IMR-90 (cell line): ENCODE measurements at regions not wholly inside any gene's neighbourhood (a gene's known extent, or its start where the extent isn't known, plus 50 kb on each side); places are given as distances from the start of the nearest gene placed in this dataset.

Source experiments
- ATAC-seq: fragments of 200-7000 bp; cut with Tn5 transposase; 2 replicates; pipeline ENCODE4 v1.9.1; 2020; ENCODE audit warnings: low read depth, mild to moderate bottlenecking, moderate library complexity
- BruUV-seq: library from RNA; stranded (reverse); fragments of 400-500 nt; replicated peaks from 2 replicates; lab custom pipeline; 2021; lab: Mats Ljungman, UMichigan
- CTCF ChIA-PET: fragments of 300-600 bp; formaldehyde crosslinking; extraction: SDS; loops from one replicate; lab custom pipeline; 2021; ENCODE audit warnings: antibody characterized with exemption; lab: Yijun Ruan, JAX
- POLR2A ChIA-PET: fragments of 300-600 bp; sonication (Branson Sonifier 250); formaldehyde crosslinking; loops from one replicate; lab custom pipeline; 2022; ENCODE audit warnings: antibody characterized with exemption; ENCODE audit not compliant: unreplicated experiment; lab: Charles Lee
- DNase-seq: peaks from one replicate; pipeline ENCODE4 v3.0.0; 2013
- H2AFZ ChIP-seq: replicated peaks from 2 replicates; pipeline ENCODE3; 2013; ENCODE audit warnings: low read length, mild to moderate bottlenecking; ENCODE audit not compliant: poor library complexity
- H2AK5ac ChIP-seq: 2 replicates; pipeline ENCODE4 v1.6.1; 2013; ENCODE audit warnings: low read depth, low read length, inconsistent platforms
- H2AK9ac ChIP-seq: replicated peaks from 2 replicates; pipeline ENCODE3; 2013; ENCODE audit warnings: mild to moderate bottlenecking, low read depth, low read length, moderate library complexity; ENCODE audit not compliant: poor library complexity
- H2BK120ac ChIP-seq: 2 replicates; pipeline ENCODE4 v1.6.1; 2013; ENCODE audit warnings: low read depth, low read length, inconsistent platforms
- H2BK15ac ChIP-seq: 3 replicates; pipeline ENCODE4 v1.6.1; 2013; ENCODE audit warnings: low read depth, low read length, inconsistent platforms
- H2BK20ac ChIP-seq: 2 replicates; pipeline ENCODE4 v1.6.1; 2013; ENCODE audit warnings: low read depth, mild to moderate bottlenecking, inconsistent platforms, low read length, moderate library complexity
- H2BK5ac ChIP-seq: 2 replicates; pipeline ENCODE4 v1.6.1; 2013; ENCODE audit warnings: mild to moderate bottlenecking, low read depth, low read length, inconsistent platforms; ENCODE audit not compliant: poor library complexity, severe bottlenecking
- H3K14ac ChIP-seq: replicated peaks from 2 replicates; pipeline ENCODE4 v1.6.1; 2013; ENCODE audit warnings: low read depth, low read length, inconsistent platforms
- H3K18ac ChIP-seq: 2 replicates; pipeline ENCODE4 v1.6.1; 2013; ENCODE audit warnings: low read depth, low read length, control low read depth
- H3K23ac ChIP-seq: 2 replicates; pipeline ENCODE4 v1.6.1; 2013; ENCODE audit warnings: low read depth, low read length, inconsistent platforms
- H3K27ac ChIP-seq: 2 replicates; pipeline ENCODE4 v1.5.1; 2013; ENCODE audit warnings: mild to moderate bottlenecking, control low read depth, low read length; ENCODE audit not compliant: insufficient read depth
- H3K27me3 ChIP-seq: 2 replicates; pipeline ENCODE4 v1.6.1; 2013; ENCODE audit warnings: low read length; ENCODE audit not compliant: control insufficient read depth, insufficient read depth
- H3K36me3 ChIP-seq: 2 replicates; pipeline ENCODE4 v1.6.1; 2013; ENCODE audit warnings: low read length, mixed read lengths; ENCODE audit not compliant: control insufficient read depth, insufficient read depth
- H3K4ac ChIP-seq: 2 replicates; pipeline ENCODE4 v1.6.1; 2013; ENCODE audit warnings: low read depth, low read length, inconsistent platforms
- H3K4me1 ChIP-seq: 2 replicates; pipeline ENCODE4 v1.6.1; 2013; ENCODE audit warnings: low read length, mixed read lengths; ENCODE audit not compliant: control insufficient read depth, insufficient read depth
- H3K4me2 ChIP-seq: 2 replicates; pipeline ENCODE4 v1.6.1; 2013; ENCODE audit warnings: low read depth, mild to moderate bottlenecking, control low read depth, low read length, moderate library complexity
- H3K4me3 ChIP-seq: 2 replicates; pipeline ENCODE4 v1.5.1; 2013; ENCODE audit warnings: low read depth, mild to moderate bottlenecking, control low read depth, low read length, moderate library complexity; ENCODE audit not compliant: insufficient read depth
- H3K56ac ChIP-seq: 2 replicates; pipeline ENCODE4 v1.6.1; 2013; ENCODE audit warnings: low read length, inconsistent platforms; ENCODE audit not compliant: insufficient read depth; ENCODE audit errors: extremely low read depth
- H3K79me1 ChIP-seq, 2 experiments: 2 replicates each; pipeline ENCODE4 v1.6.1; 2013; ENCODE audit warnings: low read length in 2 of 2, inconsistent platforms in 1 of 2, low read depth in 1 of 2
- H3K9ac ChIP-seq: 2 replicates; pipeline ENCODE4 v1.6.1; 2013; ENCODE audit warnings: low read depth, low read length, control low read depth
- H3K9me1 ChIP-seq: 2 replicates; pipeline ENCODE4 v1.6.1; 2013; ENCODE audit warnings: low read length, inconsistent platforms; ENCODE audit not compliant: insufficient read depth
- H3K9me3 ChIP-seq: 2 replicates; pipeline ENCODE4 v1.6.1; 2013; ENCODE audit warnings: low read length; ENCODE audit not compliant: control insufficient read depth, insufficient read depth
- H4K20me1 ChIP-seq: 2 replicates; pipeline ENCODE4 v1.6.1; 2013; ENCODE audit warnings: low read length, inconsistent platforms; ENCODE audit not compliant: insufficient read depth
- H4K5ac ChIP-seq: 2 replicates; pipeline ENCODE4 v1.6.1; 2013; ENCODE audit warnings: mild to moderate bottlenecking, low read depth, low read length, control low read depth
- H4K8ac ChIP-seq, 2 experiments: 2 replicates each; pipeline ENCODE4 v1.6.1; 2013; ENCODE audit warnings: low read depth in 2 of 2, low read length in 2 of 2, control low read depth in 1 of 2, inconsistent platforms in 1 of 2
- H4K91ac ChIP-seq: 2 replicates; pipeline ENCODE4 v1.6.1; 2013; ENCODE audit warnings: low read depth, low read length, inconsistent platforms; ENCODE audit not compliant: insufficient read depth
- CHD1 ChIP-seq: IDR thresholded peaks from 2 replicates; pipeline ENCODE4 v1.6.1; 2012; ENCODE audit warnings: low read depth, low read length, improper control_type of control experiment
- FOS ChIP-seq: fragments of 150-350 bp; IDR thresholded peaks from 2 replicates; pipeline ENCODE4 v1.6.1; 2016; ENCODE audit warnings: low read depth, low read length
- MAFK ChIP-seq: IDR thresholded peaks from 2 replicates; pipeline ENCODE4 v1.6.1; 2012; ENCODE audit warnings: low read depth, low read length, improper control_type of control experiment
- WGBS, 2 experiments: methylation state at CpG; one replicate each; pipeline versions ENCODE4 v1.1.5 to v1.1.7; 2013; ENCODE audit warnings: missing lambda C conversion rate in 2 of 2; ENCODE audit not compliant: insufficient read length in 1 of 2; ENCODE audit errors: extremely low coverage in 2 of 2; 5-methylcytosine and 5-hydroxymethylcytosine counted together
- dilution Hi-C: fragments of 300-500 bp; cut with HindIII; formaldehyde crosslinking; loops from one replicate; pipeline ENCODE4 v1.14.3; 2018; ENCODE audit warnings: low sequenced_read_pairs; ENCODE audit not compliant: unreplicated experiment
- in situ Hi-C: fragments of 300-500 bp; cut with MboI; formaldehyde crosslinking; loops from 3 replicates; pipeline ENCODE4 v1.14.3; 2019; ENCODE audit warnings: low sequenced_read_pairs, inconsistent platforms, mixed read lengths
- intact Hi-C: fragments of 100-400 bp; cut with micrococcal nuclease; formaldehyde crosslinking; loops from 2 replicates; pipeline ENCODE4 v1.10.0; 2022

- H4K91ac ChIP-seq: no peak overlapping the region
- ATAC-seq: no peak
Measured at GRCh38 chr5:91586232-91586631, 203.1 kb upstream of the ARRDC3 start.

More at GRCh38 chr5:91586232-91586631, 203.1 kb upstream of the ARRDC3 start:
- H4K5ac ChIP-seq: no peak overlapping the region
- no peak overlapping the region for H2AFZ ChIP-seq
- no peak overlapping the region for H3K9ac ChIP-seq
- H3K9me1 ChIP-seq: no peaks in the 10 kb centered on the region
- no peaks in the 10 kb centered on the region for H3K4me1 ChIP-seq
- H3K14ac ChIP-seq: no peak overlapping the region
- no peaks in the 10 kb centered on the region for H3K9me3 ChIP-seq
- dilution Hi-C loops (no loop called here), intact Hi-C loops (no loop called here), in situ Hi-C loops (no loop called here)
- no peak for DNase-seq
- no peak overlapping the region for H2BK120ac ChIP-seq
- no peak overlapping the region for H3K4me2 ChIP-seq
- no peak overlapping the region for H2BK15ac ChIP-seq
- no peak overlapping the region for H3K27ac ChIP-seq
- no peak overlapping the region for H3K4ac ChIP-seq
- H4K20me1 ChIP-seq: no peaks in the 10 kb centered on the region
- H4K8ac ChIP-seq: no peak overlapping the region
- no peaks in the 10 kb centered on the region for H3K79me1 ChIP-seq
- 20% methylated on average over 2 of the region's 2 CpGs; no CpG with 5 or more reads in 1 of the 2 experiments for WGBS, 2 experiments
- H3K18ac ChIP-seq: no peak overlapping the region
- no peak overlapping the region for H2AK9ac ChIP-seq
- H3K4me3 ChIP-seq: no peak overlapping the region
- H3K23ac ChIP-seq: no peak overlapping the region
- H2AK5ac ChIP-seq: no peak overlapping the region
- no peak for TF ChIP-seq FOS
- no peak for TF ChIP-seq CHD1
- no peak for TF ChIP-seq MAFK
- no peaks in the 10 kb centered on the region for H3K36me3 ChIP-seq
- H2BK5ac ChIP-seq: no peak overlapping the region
- no peak overlapping the region for H3K56ac ChIP-seq
- no TSS peak for BruUV-seq
- CTCF ChIA-PET: no interaction called here
- POLR2A ChIA-PET: no interaction called here
- H3K27me3 ChIP-seq: no peaks in the 10 kb centered on the region
- H2BK20ac ChIP-seq: no peak overlapping the region
